GM10248 (cell line): ENCODE measurements at regions not wholly inside any gene's neighbourhood (a gene's known extent, or its start where the extent isn't known, plus 50 kb on each side); places are given as distances from the start of the nearest gene placed in this dataset.

Experiments
- CTCF ChIA-PET: fragments of 300-600 bp; sonication (Branson Sonifier 250); formaldehyde crosslinking; extraction: SDS; loops from one replicate; lab custom pipeline; 2021; ENCODE audit warnings: antibody characterized with exemption; lab: Yijun Ruan, JAX
- POLR2A ChIA-PET: fragments of 350-650 bp; sonication (Branson Sonifier 250); formaldehyde crosslinking; extraction: SDS; loops from one replicate; lab custom pipeline; 2020; ENCODE audit warnings: antibody characterized with exemption; lab: Yijun Ruan, JAX
- DNase-seq: peaks from one replicate; pipeline ENCODE4 v3.0.0; 2012; ENCODE audit errors: extremely low spot score
- TF ChIP-seq, protein P1 (sequence below): IDR thresholded peaks from 2 replicates; pipeline ENCODE4 v1.5.1; 2012; ENCODE audit warnings: mild to moderate bottlenecking, low read depth; ENCODE audit errors: extremely low read depth, missing control alignments, control extremely low read depth

DNA sequence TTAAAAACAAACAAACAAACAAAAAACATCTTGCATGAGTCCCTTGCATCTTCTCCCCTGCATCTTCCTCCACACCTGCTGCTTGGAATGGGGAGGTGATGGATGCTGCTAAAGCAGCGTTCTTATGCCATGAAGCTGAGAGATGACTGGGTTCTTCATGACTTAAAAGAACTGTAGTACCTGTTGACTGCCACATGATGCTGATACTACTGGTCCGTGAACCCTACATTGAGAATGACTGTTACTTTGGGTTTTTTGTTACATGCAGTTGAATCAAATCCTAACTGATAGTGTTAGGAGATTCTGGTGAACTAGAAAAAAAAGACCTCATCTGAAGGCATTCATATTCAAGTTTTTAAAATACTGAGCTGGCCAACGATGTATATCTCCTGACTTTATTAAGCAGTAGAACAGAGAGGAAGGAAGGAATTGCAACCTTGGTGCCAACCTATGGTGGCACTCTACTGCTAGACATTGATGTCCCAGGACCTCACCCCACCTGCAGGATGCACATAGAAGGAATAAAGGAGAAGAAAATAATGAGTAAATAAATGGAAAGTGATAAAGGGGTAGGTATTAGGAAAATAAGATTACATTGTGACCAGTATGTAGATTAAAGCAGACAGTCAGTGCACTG lies 63.2 kb upstream of the SPAG16 start:
- ChIA-PET CTCF (interaction anchor here (1.1 to 1.9 kb wide), 2 partner anchors 10 to 38 kb away, joined by 5 read pairs; no protein-coding TSS in a partner anchor), POLR2A (no interaction called here)
- TF ChIP-seq, protein P1, sequence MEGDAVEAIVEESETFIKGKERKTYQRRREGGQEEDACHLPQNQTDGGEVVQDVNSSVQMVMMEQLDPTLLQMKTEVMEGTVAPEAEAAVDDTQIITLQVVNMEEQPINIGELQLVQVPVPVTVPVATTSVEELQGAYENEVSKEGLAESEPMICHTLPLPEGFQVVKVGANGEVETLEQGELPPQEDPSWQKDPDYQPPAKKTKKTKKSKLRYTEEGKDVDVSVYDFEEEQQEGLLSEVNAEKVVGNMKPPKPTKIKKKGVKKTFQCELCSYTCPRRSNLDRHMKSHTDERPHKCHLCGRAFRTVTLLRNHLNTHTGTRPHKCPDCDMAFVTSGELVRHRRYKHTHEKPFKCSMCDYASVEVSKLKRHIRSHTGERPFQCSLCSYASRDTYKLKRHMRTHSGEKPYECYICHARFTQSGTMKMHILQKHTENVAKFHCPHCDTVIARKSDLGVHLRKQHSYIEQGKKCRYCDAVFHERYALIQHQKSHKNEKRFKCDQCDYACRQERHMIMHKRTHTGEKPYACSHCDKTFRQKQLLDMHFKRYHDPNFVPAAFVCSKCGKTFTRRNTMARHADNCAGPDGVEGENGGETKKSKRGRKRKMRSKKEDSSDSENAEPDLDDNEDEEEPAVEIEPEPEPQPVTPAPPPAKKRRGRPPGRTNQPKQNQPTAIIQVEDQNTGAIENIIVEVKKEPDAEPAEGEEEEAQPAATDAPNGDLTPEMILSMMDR: no peak
- no peak for DNase-seq

DNA sequence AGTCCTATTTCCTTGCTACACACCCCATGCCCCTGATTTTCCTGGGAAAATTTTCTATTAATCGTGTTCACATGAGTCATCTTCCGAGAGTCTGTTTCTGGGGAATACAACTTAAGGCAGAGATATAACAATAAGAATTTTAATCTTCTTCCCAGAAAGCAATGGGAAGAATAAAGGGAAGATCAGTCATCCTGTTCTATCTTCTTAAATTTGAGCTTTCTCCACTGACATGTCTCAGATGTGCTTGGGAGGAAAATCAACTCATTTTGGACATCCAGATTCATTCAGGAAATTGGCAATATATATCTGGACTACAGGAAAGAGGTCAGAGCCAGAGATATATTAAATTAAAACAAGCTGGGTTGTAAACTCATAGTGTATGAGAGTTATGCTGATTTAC lies 62.3 kb upstream of the SPAG16 start:
- DNase-seq: no peak
- ChIA-PET POLR2A (no interaction called here), CTCF (interaction anchor here (1.2 to 1.9 kb wide), 4 partner anchors 10 to 69 kb away, joined by 3 to 5 read pairs (median 4); no protein-coding TSS in a partner anchor)
- TF ChIP-seq, protein P1: no peak

DNA sequence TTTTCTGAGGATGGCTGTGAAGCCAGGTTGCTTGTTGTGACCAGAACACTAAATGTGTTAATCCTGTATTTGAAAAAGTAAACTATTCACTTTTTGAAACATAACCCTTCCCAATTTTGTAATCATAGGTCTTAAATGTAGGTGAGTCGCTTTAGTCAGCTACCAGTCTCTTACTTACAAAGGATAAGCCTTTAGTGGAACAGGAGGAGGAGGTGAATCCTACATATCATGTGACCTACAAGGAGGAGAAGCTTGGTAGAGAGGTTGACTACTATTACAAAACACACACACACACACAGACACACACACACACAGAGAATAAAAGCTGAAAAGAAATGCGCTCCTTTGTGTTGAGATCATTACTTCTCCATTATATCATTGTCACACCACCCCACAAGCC lies 59.9 kb upstream of the SPAG16 start:
- POLR2A ChIA-PET: no interaction called here
- CTCF ChIA-PET: interaction anchor here (1.2 kb wide), 1 partner anchor 51 kb away, joined by 4 read pairs; no protein-coding TSS in a partner anchor
- DNase-seq: no peak
- TF ChIP-seq, protein P1: no peak

DNA sequence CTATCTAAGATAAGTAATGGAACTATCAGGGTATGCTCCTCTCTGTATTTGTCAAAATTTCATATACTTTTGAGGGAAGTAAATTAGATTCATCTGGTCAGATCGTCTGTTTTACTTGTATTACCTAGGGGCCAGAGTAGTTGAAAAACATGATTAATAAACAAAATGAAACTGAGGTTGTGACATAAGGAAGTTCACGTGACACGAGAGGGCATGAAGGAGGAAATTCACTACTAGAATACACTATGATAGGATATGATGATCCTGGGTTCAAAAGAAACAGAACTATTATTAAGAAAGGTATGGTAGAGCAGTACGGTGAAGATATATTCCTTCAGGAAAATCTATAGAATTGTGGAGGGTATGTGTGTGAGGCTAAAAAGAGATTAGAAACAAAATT lies 58.4 kb upstream of the SPAG16 start:
- no peak for DNase-seq
- TF ChIP-seq, protein P1: no peak
- ChIA-PET POLR2A (no interaction called here), CTCF (interaction anchor here (0.7 to 1.4 kb wide), 2 partner anchors 18 to 42 kb away, joined by 3 read pairs; no protein-coding TSS in a partner anchor)

DNA sequence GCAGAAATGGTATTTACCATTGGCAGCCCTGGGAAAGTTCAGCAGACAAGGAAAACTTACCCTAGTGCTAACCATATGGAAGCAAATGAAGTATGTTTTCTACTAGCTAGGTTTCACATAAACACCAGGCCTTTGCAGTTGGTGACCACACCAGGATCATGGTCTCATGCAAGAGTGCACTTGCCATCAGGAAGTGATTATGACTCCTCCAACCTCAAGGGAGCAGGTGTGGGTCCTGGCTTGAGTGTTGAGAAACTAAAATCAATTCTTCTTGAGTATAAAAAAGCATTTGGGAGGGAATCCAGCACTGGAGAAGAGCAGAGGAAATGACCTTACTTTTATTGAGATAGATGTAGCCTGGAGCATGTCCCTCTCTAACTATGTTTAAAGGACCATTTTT lies 56.8 kb upstream of the SPAG16 start:
- TF ChIP-seq, protein P1: no peak
- DNase-seq: no peak
- ChIA-PET CTCF (interaction anchor here (1.1 to 1.4 kb wide), 3 partner anchors 11 to 44 kb away, joined by 3 to 5 read pairs (median 4); no protein-coding TSS in a partner anchor), POLR2A (no interaction called here)

DNA sequence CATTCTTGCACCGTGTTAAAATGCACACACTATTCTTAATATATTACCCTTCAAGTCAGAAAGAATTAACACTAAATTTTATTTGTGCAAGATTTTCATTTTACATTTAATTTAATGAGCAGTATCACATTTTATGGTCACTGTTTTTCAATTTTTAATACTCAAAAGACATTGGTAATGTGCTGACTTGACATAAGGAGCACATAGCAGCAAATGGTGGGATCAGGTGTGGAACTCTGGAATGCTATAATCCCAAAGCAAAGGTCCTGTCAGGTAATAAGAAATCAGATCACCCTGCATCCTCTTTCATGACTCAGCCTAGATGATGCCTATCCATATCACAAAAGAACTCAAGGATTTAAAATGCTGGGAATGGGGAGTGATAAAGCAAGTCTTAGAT lies 55.6 kb upstream of the SPAG16 start:
- POLR2A ChIA-PET: no interaction called here
- CTCF ChIA-PET: interaction anchor here (1.3 kb wide), 1 partner anchor 24 kb away, joined by 4 read pairs; no protein-coding TSS in a partner anchor
- TF ChIP-seq, protein P1: no peak
- DNase-seq: no peak
